NCI-H526 (cell line): ENCODE measurements at regions not wholly inside any gene's neighbourhood (a gene's known extent, or its start where the extent isn't known, plus 50 kb on each side); places are given as distances from the start of the nearest gene placed in this dataset.
"Not testable (repeated sequence)": the region's sequence is repeated elsewhere in the genome, so short reads cannot be mapped to it uniquely, and the experiment has no call there.

Source experiments
- DNase-seq, 2 experiments: peaks; one replicate each; lab custom pipeline; 2025; lab: John Stamatoyannopoulos, UW

- DNase-seq, result no peak
Measured at GRCh38 chr22:22946131-22946530, 58.5 kb downstream of the IGLL5 start.

- DNase-seq, result no peak
Measured at GRCh38 chr22:22948651-22949571, 61.3 kb downstream of the IGLL5 start.

DNA sequence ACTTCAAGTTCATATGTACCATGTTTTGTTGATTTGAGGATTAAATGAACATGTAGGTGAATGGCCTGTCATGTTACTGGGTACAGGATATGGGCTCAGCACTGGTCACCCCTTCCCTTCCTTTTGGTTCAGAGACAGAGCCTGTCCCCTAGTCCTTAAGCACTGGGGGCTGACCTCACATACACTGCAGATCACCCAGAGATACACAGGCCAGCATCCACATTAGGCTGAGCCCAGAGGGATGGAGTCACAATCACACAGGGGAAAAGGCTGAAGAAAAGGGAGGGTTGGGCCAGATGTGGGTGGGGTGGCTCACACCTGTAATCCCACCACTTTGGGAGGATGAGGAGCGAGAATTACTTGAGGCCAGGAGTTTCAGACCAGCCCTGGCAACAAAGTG is 62.3 kb downstream of the IGLL5 start:
- no peak for DNase-seq

- DNase-seq, result no peak
Measured at GRCh38 chr22:22951035-22951434, 63.4 kb downstream of the IGLL5 start.

GRCh38 chr22:22952531-22953280 is 65.1 kb downstream of the IGLL5 start:
- DNase-seq, result no peak

- DNase-seq, result no peak
Measured at GRCh38 chr22:22953791-22954190, 66.2 kb downstream of the IGLL5 start.

- peak in 1 of 2 experiments; percentile 61 for DNase-seq
Measured at GRCh38 chr22:22954656-22955055, 67.0 kb downstream of the IGLL5 start.

DNA sequence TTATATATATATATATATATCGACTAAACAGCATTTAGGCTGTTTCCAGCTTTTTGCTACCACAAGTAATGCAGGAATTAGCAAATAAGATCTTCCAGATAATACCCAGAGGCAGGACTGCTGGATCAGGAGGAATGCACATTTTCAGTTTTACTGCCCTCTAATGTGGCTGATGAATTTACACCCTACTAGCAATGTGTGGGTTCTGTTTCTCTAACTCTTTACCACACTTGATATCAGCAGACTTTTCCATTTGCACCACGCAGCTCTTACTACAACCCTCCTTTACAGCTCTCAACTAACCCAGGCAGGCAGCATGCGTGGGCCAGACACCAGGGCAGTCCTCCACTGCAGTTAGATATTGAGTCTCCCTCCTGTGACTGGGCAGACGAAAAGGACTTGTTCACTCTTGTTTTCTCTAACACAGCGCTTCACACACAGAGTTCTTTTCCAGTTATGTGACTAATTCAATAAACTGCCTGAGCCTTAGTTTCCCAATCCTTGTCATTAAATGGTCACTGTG is 67.7 kb downstream of the IGLL5 start:
- no peak for DNase-seq

- DNase-seq, result peak in 1 of 2 experiments; percentile 67
Measured at GRCh38 chr22:22955866-22956535, 68.4 kb downstream of the IGLL5 start.

DNA sequence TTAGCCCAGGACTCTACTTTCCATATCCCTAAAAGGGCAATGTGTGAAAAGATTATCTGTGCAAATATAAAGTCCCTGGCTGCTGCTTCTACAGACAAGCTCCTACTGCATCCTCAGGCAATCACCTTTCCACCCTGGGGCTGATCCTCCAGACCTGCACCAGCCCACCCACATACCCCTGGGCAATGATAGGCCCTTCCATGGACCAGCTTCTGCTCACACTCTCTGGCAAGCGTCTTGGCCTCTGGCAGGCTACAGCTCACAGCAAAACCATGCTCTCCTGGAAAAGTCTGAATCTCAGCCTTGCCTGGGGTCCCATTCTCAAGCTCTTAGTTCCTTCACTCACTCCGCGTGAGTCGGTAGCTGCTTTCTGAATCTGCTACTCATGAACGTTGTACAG is 69.5 kb downstream of the IGLL5 start:
- no peak for DNase-seq

DNA sequence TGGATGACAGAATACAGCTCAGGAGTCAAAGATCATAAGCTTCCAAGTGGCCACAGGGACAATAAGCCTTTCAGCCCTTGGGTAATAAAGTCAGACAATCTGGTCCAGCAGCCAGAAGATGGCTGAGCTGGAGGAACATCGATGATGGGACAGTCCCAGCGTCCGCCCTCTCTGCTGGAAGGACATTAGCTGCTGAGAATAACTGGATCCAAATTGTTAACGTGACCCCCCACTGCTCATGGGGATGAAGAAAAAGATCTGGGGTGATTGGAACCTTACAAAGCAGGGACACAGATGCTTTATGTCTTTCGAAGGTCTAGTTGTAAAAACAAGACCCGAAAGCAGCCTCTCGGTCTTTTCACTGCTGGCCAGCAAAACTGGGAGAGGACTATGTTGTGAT is 71.0 kb downstream of the IGLL5 start:
- no peak for DNase-seq

DNA sequence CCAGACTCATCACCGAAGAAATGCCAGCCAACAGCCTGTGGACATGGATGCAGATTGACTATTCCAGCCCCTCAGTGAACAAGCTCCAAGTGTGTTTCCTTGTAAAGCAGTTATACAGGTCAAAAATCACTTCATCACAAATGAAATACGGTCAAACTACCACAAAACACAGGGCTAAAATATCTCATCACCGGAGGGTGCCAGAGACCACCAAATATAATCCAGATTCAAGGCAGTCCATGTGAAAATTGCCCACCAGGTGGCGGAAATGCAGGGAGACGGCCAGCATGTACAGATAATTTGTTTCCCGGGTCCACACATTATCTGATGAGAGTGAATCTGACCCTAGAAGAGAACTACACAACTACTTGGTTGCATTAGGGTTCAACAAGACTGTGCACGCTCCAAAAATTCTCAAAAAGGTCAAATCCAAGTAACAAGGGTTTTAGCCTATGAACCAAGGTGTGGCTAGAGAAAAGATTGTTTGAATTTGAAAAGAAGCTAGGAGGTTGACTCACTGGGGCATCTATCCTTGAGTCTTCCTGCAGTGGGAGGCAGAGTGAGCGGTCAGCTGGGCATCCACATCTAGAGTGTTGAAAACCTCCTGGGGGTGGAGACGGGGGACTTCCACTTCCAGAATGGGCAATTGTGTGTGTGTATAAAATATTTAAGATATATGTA is 71.7 kb downstream of the IGLL5 start:
- DNase-seq, result peak; percentile 26 to 88

DNA sequence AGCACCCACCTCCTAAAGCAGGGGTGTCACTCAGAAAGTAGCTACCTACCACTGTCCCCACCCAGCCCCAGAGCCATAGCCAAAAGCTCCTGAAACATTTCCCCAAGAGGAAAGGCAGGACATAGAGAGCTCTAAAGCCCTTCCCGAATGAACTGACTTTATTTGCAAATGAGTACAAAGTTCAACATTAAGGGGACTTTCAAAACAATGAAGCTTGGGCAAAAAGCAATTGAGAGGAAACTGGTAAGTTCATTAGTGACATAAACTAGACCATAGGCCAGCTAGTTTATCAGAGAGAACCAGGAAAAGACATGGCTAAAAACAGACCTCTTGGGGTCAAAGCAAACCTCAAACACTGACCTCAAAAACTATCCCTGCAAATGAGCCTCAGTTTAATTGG is 72.7 kb downstream of the IGLL5 start:
- DNase-seq, result peak in 1 of 2 experiments; percentile 33

- no peak for DNase-seq
Measured at GRCh38 chr22:22961574-22961973, 74.0 kb downstream of the IGLL5 start.

GRCh38 chr22:22968366-22968765 is 80.8 kb downstream of the IGLL5 start:
- no peak for DNase-seq

DNA sequence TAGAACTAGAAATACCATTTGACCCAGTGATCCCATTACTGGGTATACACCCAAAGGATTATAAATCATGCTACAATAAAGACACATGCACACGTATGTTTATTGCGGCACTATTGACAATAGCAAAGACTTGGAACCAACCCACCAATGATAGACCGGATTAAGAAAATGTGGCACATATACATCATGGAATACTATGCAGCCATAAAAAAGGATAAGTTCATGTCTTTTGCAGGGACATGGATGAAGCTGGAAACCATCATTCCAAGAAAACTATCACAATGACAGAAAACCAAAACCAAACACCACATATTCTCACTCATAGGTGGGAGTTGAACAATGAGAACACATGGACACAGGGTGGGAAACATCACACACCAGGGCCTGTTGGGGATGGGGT is 85.0 kb downstream of the IGLL5 start:
- DNase-seq, result not testable (repeated sequence)

DNA sequence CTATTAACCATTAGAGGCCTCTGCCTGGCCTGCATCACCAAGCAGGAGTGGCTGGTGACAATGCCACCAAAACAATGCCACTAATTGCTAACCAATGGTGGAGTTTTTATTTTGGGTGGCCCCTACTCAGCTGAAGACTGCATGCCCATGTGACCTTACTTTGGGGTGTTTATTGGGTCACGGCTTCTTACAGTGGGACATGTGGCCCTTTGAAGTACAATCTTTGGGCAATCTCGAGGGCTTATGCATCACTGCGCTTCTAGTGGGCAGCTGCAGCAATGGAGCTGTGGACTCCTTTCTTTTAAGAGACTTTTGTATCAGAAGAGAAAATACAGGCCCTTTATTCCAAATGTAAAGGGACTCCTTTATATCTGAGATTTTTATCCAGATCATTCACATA is 85.7 kb downstream of the IGLL5 start:
- no peak for DNase-seq

GRCh38 chr22:22974156-22974555 is 86.5 kb downstream of the IGLL5 start:
- DNase-seq, result no peak

GRCh38 chr22:22974795-22975580 is 87.4 kb downstream of the IGLL5 start:
- no peak for DNase-seq

DNA sequence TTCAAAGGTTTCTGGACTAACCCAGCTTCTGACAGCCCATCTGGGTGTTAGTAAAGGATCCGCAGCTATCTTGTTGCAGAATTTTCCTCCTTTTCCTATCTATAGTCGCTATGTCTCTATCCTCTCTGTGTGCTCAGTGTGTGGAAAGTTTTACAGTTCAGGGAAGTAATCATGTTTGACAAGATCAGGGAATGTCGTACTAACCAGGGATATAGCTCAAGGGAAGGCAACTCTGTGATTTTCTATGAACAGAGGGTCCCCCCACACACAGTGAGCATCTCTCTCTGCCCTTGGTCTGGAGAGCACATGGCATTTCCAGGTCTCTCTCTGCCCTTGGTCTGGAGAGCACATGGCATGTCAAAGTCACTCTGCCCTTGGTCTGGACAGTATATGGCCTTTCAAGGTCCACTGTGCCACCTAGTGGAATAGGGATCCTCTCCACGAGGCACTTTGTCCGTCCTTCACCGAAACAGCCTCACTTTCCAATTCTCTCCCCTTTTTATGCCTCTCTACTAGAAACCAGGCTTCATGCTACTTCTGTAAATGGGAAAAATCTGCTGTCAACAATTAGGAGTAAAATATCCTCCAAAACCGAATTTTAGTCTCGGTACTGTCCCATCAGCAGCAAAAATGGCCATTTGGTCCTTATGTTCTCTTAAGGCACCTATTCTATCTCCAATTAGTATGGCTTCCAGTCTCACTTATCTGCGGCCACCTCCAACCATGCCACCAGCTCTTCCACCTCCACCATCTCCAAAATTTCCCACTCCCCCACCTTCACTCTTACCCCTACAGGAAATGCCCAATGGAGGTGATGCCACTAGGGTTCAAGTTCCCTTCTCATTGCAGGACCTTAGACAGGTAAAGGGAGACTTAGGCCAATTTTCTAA is 88.7 kb downstream of the IGLL5 start:
- no peak for DNase-seq
